Stimulated activated naive CD8-positive, alpha-beta T cell treated with anti-CD3 and anti-CD28 coated beads, Interleukin-15, Interleukin-2, amounts not matched to agents 100 ng/mL and 50 ng/mL, for 24 hours (primary cell): ENCODE measurements at regions not wholly inside any gene's neighbourhood (a gene's known extent, or its start where the extent isn't known, plus 50 kb on each side); places are given as distances from the start of the nearest gene placed in this dataset.

Experiments used
- H3K27ac Mint-ChIP-seq: one replicate; pipeline ENCODE4 v1.8.0; 2021; ENCODE audit warnings: mild to moderate bottlenecking, mixed read lengths
- H3K27me3 Mint-ChIP-seq: one replicate; pipeline ENCODE4 v1.8.0; 2021; ENCODE audit warnings: mixed read lengths
- H3K36me3 Mint-ChIP-seq: one replicate; pipeline ENCODE4 v1.8.0; 2021; ENCODE audit warnings: low read depth, mixed read lengths
- H3K4me1 Mint-ChIP-seq: one replicate; pipeline ENCODE4 v1.8.0; 2021; ENCODE audit warnings: low read depth, mixed read lengths
- H3K4me3 Mint-ChIP-seq: one replicate; pipeline ENCODE4 v1.8.0; 2021; ENCODE audit warnings: mild to moderate bottlenecking, mixed read lengths
- H3K9me3 Mint-ChIP-seq: one replicate; pipeline ENCODE4 v1.8.0; 2021; ENCODE audit warnings: mixed read lengths

DNA sequence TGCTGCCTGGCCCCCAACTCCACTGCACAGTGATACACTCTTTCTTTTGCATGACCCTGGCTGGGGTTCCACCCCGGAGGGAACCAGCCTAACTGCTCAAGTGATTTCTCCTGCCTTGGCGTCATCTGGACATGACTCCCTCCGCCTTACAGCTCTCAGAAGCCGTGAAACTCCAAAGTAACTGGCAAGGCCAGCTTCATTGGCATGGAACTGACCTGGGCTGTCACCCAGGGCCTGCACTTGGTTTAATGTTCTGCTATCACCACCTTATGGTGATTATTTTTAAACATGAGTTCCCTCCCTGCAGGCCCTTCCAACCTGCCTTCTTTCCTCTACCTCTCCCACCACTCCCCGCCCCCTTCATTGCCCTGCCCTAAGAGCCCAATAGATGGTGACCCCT is 139.7 kb upstream of the CDH5 start:
- H3K27ac Mint-ChIP-seq = no peak overlapping the region
- no peaks in the 10 kb centered on the region for H3K4me1 Mint-ChIP-seq

GRCh38 chr16:66225696-66226095 is 140.8 kb upstream of the CDH5 start:
- Mint-ChIP-seq H3K27ac (no peak overlapping the region), H3K36me3 (no peaks in the 10 kb centered on the region), H3K9me3 (no peaks in the 10 kb centered on the region), H3K4me3 (no peak overlapping the region), H3K27me3 (no peaks in the 10 kb centered on the region), H3K4me1 (no peaks in the 10 kb centered on the region)

More for the DNA sequence above, 139.7 kb upstream of the CDH5 start:
- Mint-ChIP-seq H3K4me3 (no peak overlapping the region), H3K27me3 (peaks cover 3% of the 10 kb centered on the region), H3K9me3 (no peaks in the 10 kb centered on the region), H3K36me3 (no peaks in the 10 kb centered on the region)

DNA sequence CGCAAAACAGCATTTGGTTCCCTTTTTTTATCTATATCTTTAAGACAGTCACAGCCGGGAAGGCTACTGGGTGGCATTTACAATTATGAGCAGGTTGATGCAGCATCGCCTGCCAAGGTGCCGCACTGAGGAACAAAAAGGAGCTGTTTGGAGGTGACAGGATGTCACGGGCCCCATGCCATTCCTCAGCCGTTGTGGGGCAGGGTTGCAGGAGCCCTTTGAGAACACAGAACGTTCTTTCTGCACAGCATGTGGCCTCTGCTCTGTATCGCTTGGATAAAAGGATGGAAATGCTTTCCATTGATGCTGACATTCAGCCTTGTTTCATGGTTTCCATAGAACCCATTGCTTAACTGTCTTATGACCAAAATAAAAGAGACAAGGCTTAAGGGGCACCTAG is 141.9 kb upstream of the CDH5 start:
- H3K27me3 Mint-ChIP-seq = no peaks in the 10 kb centered on the region
- H3K27ac Mint-ChIP-seq = no peak overlapping the region

GRCh38 chr16:66224186-66224585 is 142.3 kb upstream of the CDH5 start:
- no peaks in the 10 kb centered on the region for H3K27me3 Mint-ChIP-seq
- H3K36me3 Mint-ChIP-seq = no peaks in the 10 kb centered on the region
- no peak overlapping the region for H3K27ac Mint-ChIP-seq
- no peaks in the 10 kb centered on the region for H3K4me1 Mint-ChIP-seq
- H3K9me3 Mint-ChIP-seq = no peaks in the 10 kb centered on the region
- no peak overlapping the region for H3K4me3 Mint-ChIP-seq

More for the DNA sequence above, 141.9 kb upstream of the CDH5 start:
- H3K4me1 Mint-ChIP-seq = no peaks in the 10 kb centered on the region
- H3K9me3 Mint-ChIP-seq = no peaks in the 10 kb centered on the region
- H3K36me3 Mint-ChIP-seq = no peaks in the 10 kb centered on the region
- no peak overlapping the region for H3K4me3 Mint-ChIP-seq

GRCh38 chr16:66223176-66223780 is 143.2 kb upstream of the CDH5 start:
- Mint-ChIP-seq H3K4me3 (no peak overlapping the region), H3K27me3 (peaks cover 5% of the 10 kb centered on the region), H3K36me3 (no peaks in the 10 kb centered on the region), H3K9me3 (no peaks in the 10 kb centered on the region), H3K4me1 (no peaks in the 10 kb centered on the region), H3K27ac (no peak overlapping the region)

- Mint-ChIP-seq H3K27ac (no peak overlapping the region), H3K36me3 (no peaks in the 10 kb centered on the region), H3K4me1 (no peaks in the 10 kb centered on the region), H3K4me3 (no peak overlapping the region), H3K9me3 (no peaks in the 10 kb centered on the region), H3K27me3 (peaks cover 7% of the 10 kb centered on the region)
These were observed 143.7 kb upstream of the CDH5 start for GRCh38 chr16:66222756-66223155.

DNA sequence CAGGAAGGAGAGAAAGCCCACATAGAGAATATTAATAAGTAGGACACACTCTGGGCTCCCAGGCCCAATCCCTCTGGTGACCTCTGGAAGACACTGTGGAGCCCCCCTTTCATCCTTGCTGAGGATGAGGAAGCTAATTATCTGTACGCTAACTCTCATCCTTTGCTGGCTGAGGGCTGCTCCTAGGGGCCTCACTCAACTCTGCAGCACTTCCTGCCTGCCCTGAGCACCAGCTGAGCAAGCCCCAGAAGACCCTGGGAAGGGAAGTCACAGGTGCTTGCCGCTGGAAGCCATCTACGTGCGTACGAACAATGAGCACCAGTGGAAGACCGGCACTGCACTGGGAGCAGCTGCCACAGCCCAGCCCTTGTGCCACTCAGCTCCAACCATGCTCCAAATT is 145.8 kb upstream of the CDH5 start:
- Mint-ChIP-seq H3K27me3 (peaks cover 7% of the 10 kb centered on the region), H3K4me1 (no peaks in the 10 kb centered on the region), H3K4me3 (no peak overlapping the region), H3K36me3 (no peaks in the 10 kb centered on the region), H3K27ac (no peak overlapping the region), H3K9me3 (no peaks in the 10 kb centered on the region)

- Mint-ChIP-seq H3K4me3 (no peak overlapping the region), H3K9me3 (no peaks in the 10 kb centered on the region), H3K27me3 (peaks cover 7% of the 10 kb centered on the region), H3K27ac (no peak overlapping the region), H3K4me1 (no peaks in the 10 kb centered on the region), H3K36me3 (no peaks in the 10 kb centered on the region)
These were observed 147.0 kb upstream of the CDH5 start for GRCh38 chr16:66219491-66219890.

- Mint-ChIP-seq H3K36me3 (no peaks in the 10 kb centered on the region), H3K4me1 (no peaks in the 10 kb centered on the region), H3K27ac (no peak overlapping the region), H3K4me3 (no peak overlapping the region), H3K27me3 (peaks cover 14% of the 10 kb centered on the region), H3K9me3 (no peaks in the 10 kb centered on the region)
These were observed 154.1 kb upstream of the CDH5 start for GRCh38 chr16:66212428-66212827.

- H3K27me3 Mint-ChIP-seq = peaks cover 14% of the 10 kb centered on the region
- H3K36me3 Mint-ChIP-seq = no peaks in the 10 kb centered on the region
- no peak overlapping the region for H3K4me3 Mint-ChIP-seq
- no peaks in the 10 kb centered on the region for H3K4me1 Mint-ChIP-seq
- H3K9me3 Mint-ChIP-seq = no peaks in the 10 kb centered on the region
- no peak overlapping the region for H3K27ac Mint-ChIP-seq
These were observed 154.8 kb upstream of the CDH5 start for GRCh38 chr16:66211651-66212050.

GRCh38 chr16:66207883-66208265 is 158.6 kb upstream of the CDH5 start:
- Mint-ChIP-seq H3K27me3 (peaks cover 23% of the 10 kb centered on the region), H3K4me3 (no peak overlapping the region), H3K4me1 (no peaks in the 10 kb centered on the region), H3K36me3 (no peaks in the 10 kb centered on the region), H3K27ac (no peak overlapping the region), H3K9me3 (no peaks in the 10 kb centered on the region)

DNA sequence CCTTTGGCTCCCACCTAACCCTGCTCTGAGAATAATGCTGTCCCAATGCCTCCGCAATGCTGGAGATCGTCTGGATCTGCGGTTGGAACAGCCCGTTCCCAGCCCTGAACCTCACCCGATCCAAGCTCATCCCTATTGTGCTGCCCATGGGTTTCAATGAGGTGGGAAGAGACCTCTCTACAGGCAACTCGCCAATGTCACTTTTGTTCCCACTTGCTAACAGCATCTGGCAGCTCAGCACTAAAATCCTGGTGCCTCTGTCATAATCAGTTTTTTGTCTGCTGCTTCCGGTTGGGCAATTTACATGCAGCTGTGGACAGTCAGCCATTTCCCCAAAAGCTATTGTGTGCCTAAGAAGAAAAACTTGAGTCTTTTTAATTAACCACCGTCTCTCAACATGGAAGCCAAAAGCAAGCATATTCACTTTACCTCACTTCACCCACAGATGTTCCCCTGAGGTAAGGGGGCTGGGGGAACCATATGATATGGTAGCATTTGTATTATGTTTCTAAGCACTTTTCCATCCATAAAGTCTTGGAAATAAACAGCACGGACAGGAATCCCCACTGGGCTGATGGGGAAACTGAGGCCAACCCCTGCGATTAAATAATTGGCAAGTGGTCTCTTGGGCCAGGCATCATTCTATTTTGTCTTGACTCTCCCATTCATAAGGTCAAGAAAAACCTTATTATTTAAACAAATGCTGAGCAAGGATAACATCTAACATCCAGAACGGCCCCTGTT is 159.2 kb upstream of the CDH5 start:
- Mint-ChIP-seq H3K4me3 (no peak overlapping the region), H3K9me3 (no peaks in the 10 kb centered on the region), H3K27me3 (peaks cover 23% of the 10 kb centered on the region), H3K27ac (no peak overlapping the region), H3K36me3 (no peaks in the 10 kb centered on the region), H3K4me1 (no peaks in the 10 kb centered on the region)

DNA sequence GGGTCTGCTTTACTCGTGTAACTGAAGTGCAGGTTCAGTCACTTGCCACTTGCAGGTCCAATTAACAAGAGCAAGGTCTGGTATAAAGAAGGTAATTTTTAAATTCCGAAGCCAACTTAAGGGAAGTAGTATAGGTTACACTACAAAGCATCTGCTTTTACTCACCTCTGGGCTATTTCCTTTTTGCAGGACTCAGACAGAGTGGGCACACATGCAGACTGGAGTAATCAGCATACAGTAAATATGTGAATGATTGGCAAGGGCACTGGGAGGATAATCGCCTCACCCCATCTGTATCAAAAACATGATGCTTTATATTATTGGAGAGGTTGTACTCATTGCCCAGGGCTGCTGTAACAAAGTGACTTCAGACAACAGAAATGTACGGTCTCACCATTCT is 160.1 kb upstream of the CDH5 start:
- Mint-ChIP-seq H3K4me3 (no peak overlapping the region), H3K27me3 (peaks cover 23% of the 10 kb centered on the region)

GRCh38 chr16:66205287-66206231 is 160.9 kb upstream of the CDH5 start:
- no peak overlapping the region for H3K4me3 Mint-ChIP-seq
- peaks cover 18% of the 10 kb centered on the region for H3K27me3 Mint-ChIP-seq
- no peak overlapping the region for H3K27ac Mint-ChIP-seq
- no peaks in the 10 kb centered on the region for H3K9me3 Mint-ChIP-seq
- no peaks in the 10 kb centered on the region for H3K4me1 Mint-ChIP-seq
- no peaks in the 10 kb centered on the region for H3K36me3 Mint-ChIP-seq

More for the DNA sequence above, 160.1 kb upstream of the CDH5 start:
- Mint-ChIP-seq H3K9me3 (no peaks in the 10 kb centered on the region), H3K4me1 (no peaks in the 10 kb centered on the region), H3K36me3 (no peaks in the 10 kb centered on the region), H3K27ac (no peak overlapping the region)

GRCh38 chr16:66204756-66205155 is 161.7 kb upstream of the CDH5 start:
- Mint-ChIP-seq H3K27ac (no peak overlapping the region), H3K4me3 (no peak overlapping the region), H3K9me3 (no peaks in the 10 kb centered on the region), H3K27me3 (peaks cover 14% of the 10 kb centered on the region), H3K4me1 (no peaks in the 10 kb centered on the region), H3K36me3 (no peaks in the 10 kb centered on the region)
